Activated T-helper 2 cell treated with anti-CD3 and anti-CD28 coated beads, Interferon-gamma antibody, Interleukin-2, Interleukin-4, amounts not matched to agents 10 μg/mL and 5 μg/mL and 100 μg/mL, durations not matched to agents 14 hours and 24 hours and 36 hours (primary cell): ENCODE measurements at regions not wholly inside any gene's neighbourhood (a gene's known extent, or its start where the extent isn't known, plus 50 kb on each side); places are given as distances from the start of the nearest gene placed in this dataset.

ENCODE experiments used
- DNase-seq: peaks from one replicate; pipeline ENCODE4 v3.0.0; 2021; ENCODE audit warnings: low spot score
- H3K27ac Mint-ChIP-seq: one replicate; pipeline ENCODE4 v1.8.0; 2021; ENCODE audit warnings: mixed read lengths
- H3K27me3 Mint-ChIP-seq: one replicate; pipeline ENCODE4 v1.8.0; 2021; ENCODE audit warnings: low read depth, mixed read lengths
- H3K36me3 Mint-ChIP-seq: one replicate; pipeline ENCODE4 v1.8.0; 2021; ENCODE audit warnings: low read depth, mixed read lengths
- H3K4me1 Mint-ChIP-seq: one replicate; pipeline ENCODE4 v1.8.0; 2021; ENCODE audit warnings: low read depth, mixed read lengths
- H3K4me3 Mint-ChIP-seq: one replicate; pipeline ENCODE4 v1.8.0; 2021; ENCODE audit warnings: low read depth, mild to moderate bottlenecking, moderate library complexity, mixed read lengths
- H3K9me3 Mint-ChIP-seq: one replicate; pipeline ENCODE4 v1.8.0; 2021; ENCODE audit warnings: mixed read lengths
- intact Hi-C: fragments of 100-400 bp; cut with micrococcal nuclease; formaldehyde crosslinking; loops from one replicate; pipeline ENCODE4 v1.15.1; 2023

- Mint-ChIP-seq H3K36me3 (peaks cover 57% of the 10 kb centered on the region), H3K27ac (peak overlapping the region; percentile 59), H3K4me1 (peaks cover 49% of the 10 kb centered on the region), H3K4me3 (peak overlapping the region; percentile 96), H3K27me3 (no peaks in the 10 kb centered on the region), H3K9me3 (no peaks in the 10 kb centered on the region)
- DNase-seq = peak; percentile 54
- intact Hi-C loops = loop anchor here (5.0 kb wide), 4 partner anchors 152 to 572 kb away; partner anchors contain the start of gene GEMIN4
These were observed 58.2 kb upstream of the RPH3AL start for GRCh38 chr17:410543-411401.

- H3K4me1 Mint-ChIP-seq = peaks cover 46% of the 10 kb centered on the region
- H3K4me3 Mint-ChIP-seq = peak overlapping the region; percentile 96
- H3K27ac Mint-ChIP-seq = peak overlapping the region; percentile 86
- DNase-seq = peak; percentile 99
- H3K9me3 Mint-ChIP-seq = no peaks in the 10 kb centered on the region
- intact Hi-C loops = loop anchor here (5.0 kb wide), 4 partner anchors 152 to 572 kb away; partner anchors contain the start of gene GEMIN4
- no peaks in the 10 kb centered on the region for H3K27me3 Mint-ChIP-seq
- peaks cover 54% of the 10 kb centered on the region for H3K36me3 Mint-ChIP-seq
These were observed 57.4 kb upstream of the RPH3AL start for GRCh38 chr17:409848-410542.

- DNase-seq = no peak
- H3K27ac Mint-ChIP-seq = peak overlapping the region; percentile 86
- H3K4me1 Mint-ChIP-seq = peaks cover 43% of the 10 kb centered on the region
- H3K9me3 Mint-ChIP-seq = no peaks in the 10 kb centered on the region
- no peaks in the 10 kb centered on the region for H3K27me3 Mint-ChIP-seq
- H3K4me3 Mint-ChIP-seq = peak overlapping the region; percentile 96
- intact Hi-C loops = no loop called here
- peaks cover 55% of the 10 kb centered on the region for H3K36me3 Mint-ChIP-seq
These were observed 56.8 kb upstream of the RPH3AL start for GRCh38 chr17:409308-409847.

GRCh38 chr17:404703-405102, 52.1 kb upstream of the RPH3AL start:
- H3K27ac Mint-ChIP-seq = no peak overlapping the region
- H3K27me3 Mint-ChIP-seq = no peaks in the 10 kb centered on the region
- H3K4me3 Mint-ChIP-seq = no peak overlapping the region
- H3K36me3 Mint-ChIP-seq = peaks cover 44% of the 10 kb centered on the region
- peaks cover 9% of the 10 kb centered on the region for H3K4me1 Mint-ChIP-seq
- intact Hi-C loops = no loop called here
- no peaks in the 10 kb centered on the region for H3K9me3 Mint-ChIP-seq
- DNase-seq = no peak
